ENCODE measurements at regions not wholly inside any gene's neighbourhood (a gene's known extent, or its start where the extent isn't known, plus 50 kb on each side); places are given as distances from the start of the nearest gene placed in this dataset.

GRCh38 chr1:37262439-37263170 lies 211.8 kb upstream of the ZC3H12A start:
- DNase-seq (ENCODE audit: low read depth, low spot score) (no peak), ATAC-seq (no peak)
- H4K20me1 ChIP-seq (ENCODE audit: insufficient read depth) = no peaks in the 10 kb centered on the region
- no peaks in the 10 kb centered on the region for H3K4me1 ChIP-seq (ENCODE audit: control insufficient read depth in 1 of 2, insufficient read depth in 2 of 2, low read length in 2 of 2)
- H3K9me3 ChIP-seq (ENCODE audit: control insufficient read depth in 1 of 2, insufficient read depth in 1 of 2, low read depth in 1 of 2, low read length in 2 of 2) = no peaks in the 10 kb centered on the region
- H3K4me2 ChIP-seq (ENCODE audit: low read length) = no peak overlapping the region
- no peak overlapping the region for H3K9ac ChIP-seq (ENCODE audit: low read length)
- ChIA-PET POLR2A (no interaction called here), CTCF (no interaction called here), RAD21 (ENCODE audit: low non-redundant PET in 1 of 2, low total read pairs in 2 of 2, uncharacterized antibody in 2 of 2, unreplicated experiment in 2 of 2) (no interaction called here)
- intact Hi-C loops (cut with micrococcal nuclease) = no loop called here
- H2AFZ ChIP-seq (ENCODE audit: low read depth, low read length, poor library complexity, severe bottlenecking) = no peak overlapping the region
- H3K36me3 ChIP-seq (ENCODE audit: control insufficient read depth in 1 of 2, insufficient read depth in 2 of 2, low read length in 2 of 2) = no peaks in the 10 kb centered on the region
- BruUV-seq (replicated peaks) = no TSS peak
- no peaks in the 10 kb centered on the region for H3K9me2 ChIP-seq (ENCODE audit: insufficient read depth)
- H3K27ac ChIP-seq (ENCODE audit: low read depth, low read length) = no peak overlapping the region
- peaks cover 77% of the 10 kb centered on the region for H3K27me3 ChIP-seq (ENCODE audit: insufficient read depth, low read length)
- no peak for TF ChIP-seq POLR2A (IDR thresholded peaks at IDR 0.05; ENCODE audit: borderline replicate concordance, extremely low read depth, insufficient read depth, insufficient read length)
- TF ChIP-seq TCF7L2 (IDR thresholded peaks at IDR 0.05; ENCODE audit: borderline replicate concordance, extremely low read depth, insufficient read depth, insufficient read length) = no peak
- no peak for TF ChIP-seq RAD21 (IDR thresholded peaks at IDR 0.05; ENCODE audit: low read depth)
- no peak for TF ChIP-seq CEBPB (IDR thresholded peaks at IDR 0.05; ENCODE audit: low read depth)
- TF ChIP-seq FOSL1 (IDR thresholded peaks at IDR 0.05; ENCODE audit: low read depth) = no peak
- TF ChIP-seq, protein P1, sequence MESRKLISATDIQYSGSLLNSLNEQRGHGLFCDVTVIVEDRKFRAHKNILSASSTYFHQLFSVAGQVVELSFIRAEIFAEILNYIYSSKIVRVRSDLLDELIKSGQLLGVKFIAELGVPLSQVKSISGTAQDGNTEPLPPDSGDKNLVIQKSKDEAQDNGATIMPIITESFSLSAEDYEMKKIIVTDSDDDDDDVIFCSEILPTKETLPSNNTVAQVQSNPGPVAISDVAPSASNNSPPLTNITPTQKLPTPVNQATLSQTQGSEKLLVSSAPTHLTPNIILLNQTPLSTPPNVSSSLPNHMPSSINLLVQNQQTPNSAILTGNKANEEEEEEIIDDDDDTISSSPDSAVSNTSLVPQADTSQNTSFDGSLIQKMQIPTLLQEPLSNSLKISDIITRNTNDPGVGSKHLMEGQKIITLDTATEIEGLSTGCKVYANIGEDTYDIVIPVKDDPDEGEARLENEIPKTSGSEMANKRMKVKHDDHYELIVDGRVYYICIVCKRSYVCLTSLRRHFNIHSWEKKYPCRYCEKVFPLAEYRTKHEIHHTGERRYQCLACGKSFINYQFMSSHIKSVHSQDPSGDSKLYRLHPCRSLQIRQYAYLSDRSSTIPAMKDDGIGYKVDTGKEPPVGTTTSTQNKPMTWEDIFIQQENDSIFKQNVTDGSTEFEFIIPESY (IDR thresholded peaks at IDR 0.05; ENCODE audit: extremely low read depth, insufficient replicate concordance, low read length) = no peak
- no peak for TF ChIP-seq SP1 (IDR thresholded peaks at IDR 0.05; ENCODE audit: low read depth)
- no peak for TF ChIP-seq POLR2AphosphoS5 (IDR thresholded peaks at IDR 0.05; ENCODE audit: low read depth, low read length)
- no peak for TF ChIP-seq CTCF (IDR thresholded peaks at IDR 0.05 in 2 of 3, conservative IDR thresholded peaks at IDR 0.05 in 1 of 3; ENCODE audit: borderline replicate concordance in 1 of 3, insufficient read depth in 1 of 3, low read depth in 2 of 3, low read length in 2 of 3)
- TF ChIP-seq CBX3 (IDR thresholded peaks at IDR 0.05; ENCODE audit: low read depth) = no peak
- TF ChIP-seq EGR1 (IDR thresholded peaks at IDR 0.05; ENCODE audit: low read depth) = no peak
- TF ChIP-seq JUND (IDR thresholded peaks at IDR 0.05) = no peak
- TF ChIP-seq SIN3A (IDR thresholded peaks at IDR 0.05; ENCODE audit: low read depth) = no peak
- no peak for TF ChIP-seq EZH2 (IDR thresholded peaks at IDR 0.05)
- no peak for TF ChIP-seq ZNF274 (IDR thresholded peaks at IDR 0.05; ENCODE audit: low read depth, low read length)
- TF ChIP-seq, protein P2, sequence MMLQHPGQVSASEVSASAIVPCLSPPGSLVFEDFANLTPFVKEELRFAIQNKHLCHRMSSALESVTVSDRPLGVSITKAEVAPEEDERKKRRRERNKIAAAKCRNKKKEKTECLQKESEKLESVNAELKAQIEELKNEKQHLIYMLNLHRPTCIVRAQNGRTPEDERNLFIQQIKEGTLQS (IDR thresholded peaks at IDR 0.05) = no peak
- H3K4me3 ChIP-seq (replicated peaks in 1 of 2; ENCODE audit: low read depth in 1 of 2, low read length in 2 of 2) = no peak overlapping the region
- no peaks in the 10 kb centered on the region for H3K79me2 ChIP-seq (ENCODE audit: insufficient read depth, low read length)

All from HCT116 (cell line).